ENCODE measurements at regions not wholly inside any gene's neighbourhood (a gene's known extent, or its start where the extent isn't known, plus 50 kb on each side); places are given as distances from the start of the nearest gene placed in this dataset.

DNA sequence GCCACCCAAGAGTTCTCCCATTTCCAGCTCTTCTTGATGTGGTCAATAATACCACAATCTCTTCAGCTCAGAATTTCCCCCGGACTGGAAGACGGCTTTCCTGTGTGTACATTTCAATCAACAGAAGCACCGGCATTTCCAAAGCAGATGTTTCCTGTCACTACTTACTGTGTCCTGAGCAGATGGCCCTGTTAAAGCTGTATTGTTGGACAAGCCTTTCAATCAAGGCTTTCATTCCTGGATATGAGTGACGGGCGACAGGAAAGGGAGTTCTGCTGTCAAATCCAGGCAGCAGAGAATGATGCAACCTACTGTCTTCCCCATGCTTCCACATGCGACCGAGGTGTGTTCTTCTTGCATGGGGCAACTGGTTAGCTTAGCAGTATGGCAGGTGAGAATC, 76.4 kb upstream of the CCDC60 start:
- TF ChIP-seq CTCF (IDR thresholded peaks at IDR 0.05), result no peak
- TF ChIP-seq RFX5 (IDR thresholded peaks at IDR 0.05), result no peak
- TF ChIP-seq POLR2AphosphoS2 (conservative IDR thresholded peaks at IDR 0.05; ENCODE audit: low read length), result no peak
- TF ChIP-seq EP300 (IDR thresholded peaks at IDR 0.05), result no peak
- TF ChIP-seq KDM1A (IDR thresholded peaks at IDR 0.05; ENCODE audit: low read depth), result no peak
- no peak for TF ChIP-seq SREBF2 (IDR thresholded peaks at IDR 0.05)
- no peak for TF ChIP-seq RCOR1 (IDR thresholded peaks at IDR 0.05; ENCODE audit: low read depth, low read length)
- no peak for TF ChIP-seq MYC (IDR thresholded peaks at IDR 0.05; ENCODE audit: borderline replicate concordance, low read length)
- TF ChIP-seq REST (IDR thresholded peaks at IDR 0.05), result no peak
- no peak for TF ChIP-seq ZSCAN20 (CRISPR knock-in tag; IDR thresholded peaks at IDR 0.05)
- no peak for TF ChIP-seq BHLHE40 (IDR thresholded peaks at IDR 0.05; ENCODE audit: low read depth, low read length)

Data from A549 (cell line).